IPS-18a (cell line): ENCODE measurements at regions not wholly inside any gene's neighbourhood (a gene's known extent, or its start where the extent isn't known, plus 50 kb on each side); places are given as distances from the start of the nearest gene placed in this dataset.
"Not testable (repeated sequence)": the region's sequence is repeated elsewhere in the genome, so short reads cannot be mapped to it uniquely, and the experiment has no call there.

Source experiments
- H3K27ac ChIP-seq: one replicate; pipeline ENCODE4 v1.5.1; 2013; ENCODE audit warnings: low read length
- H3K27me3 ChIP-seq: one replicate; pipeline ENCODE4 v1.6.1; 2013; ENCODE audit warnings: mild to moderate bottlenecking, low read length; ENCODE audit not compliant: control insufficient read depth, insufficient read depth
- H3K36me3 ChIP-seq: one replicate; pipeline ENCODE4 v1.6.1; 2013; ENCODE audit warnings: low read depth, low read length; ENCODE audit not compliant: control insufficient read depth
- H3K4me1 ChIP-seq: one replicate; pipeline ENCODE4 v1.6.1; 2013; ENCODE audit warnings: low read depth, low read length; ENCODE audit not compliant: control insufficient read depth
- H3K4me3 ChIP-seq: one replicate; pipeline ENCODE4 v1.5.1; 2013; ENCODE audit warnings: low read length
- H3K9ac ChIP-seq: one replicate; pipeline ENCODE4 v1.6.1; 2013; ENCODE audit warnings: mild to moderate bottlenecking, low read length, moderate library complexity
- H3K9me3 ChIP-seq: one replicate; pipeline ENCODE4 v1.6.1; 2013; ENCODE audit warnings: low read depth, low read length; ENCODE audit not compliant: control insufficient read depth

GRCh38 chr20:29324516-29325303 is 1932.8 kb upstream of the DEFB115 start:
- peaks cover 41% of the 10 kb centered on the region for H3K9me3 ChIP-seq
- H3K36me3 ChIP-seq, H3K27ac ChIP-seq, H3K4me1 ChIP-seq, H3K27me3 ChIP-seq, H3K4me3 ChIP-seq, H3K9ac ChIP-seq: not testable (repeated sequence)

DNA sequence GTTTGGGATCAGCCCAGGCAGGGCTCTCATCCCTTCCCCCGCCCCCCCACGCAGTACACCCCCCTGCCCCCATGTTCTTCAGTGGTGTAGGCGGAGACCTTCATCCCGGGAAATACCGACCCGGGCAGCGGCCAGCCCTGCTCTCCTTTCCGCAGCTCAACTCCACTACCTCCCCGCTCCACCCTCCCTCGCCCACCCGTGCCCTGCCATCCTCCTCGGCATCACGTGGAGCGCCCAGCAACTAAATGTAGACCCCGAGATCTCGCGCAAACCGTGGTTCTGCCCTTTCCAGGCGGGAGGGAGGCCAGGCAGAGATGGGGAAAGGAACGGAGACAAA is 1932.2 kb upstream of the DEFB115 start:
- H3K9ac ChIP-seq, result no peak overlapping the region
- H3K27ac ChIP-seq, result no peak overlapping the region
- no peaks in the 10 kb centered on the region for H3K36me3 ChIP-seq
- H3K9me3 ChIP-seq, result peaks cover 47% of the 10 kb centered on the region
- H3K27me3 ChIP-seq, result no peaks in the 10 kb centered on the region
- no peaks in the 10 kb centered on the region for H3K4me1 ChIP-seq
- H3K4me3 ChIP-seq, result no peak overlapping the region

GRCh38 chr20:29325781-29326180 is 1931.7 kb upstream of the DEFB115 start:
- H3K27ac ChIP-seq, H3K9ac ChIP-seq, H3K36me3 ChIP-seq, H3K27me3 ChIP-seq, H3K4me3 ChIP-seq, H3K4me1 ChIP-seq: not testable (repeated sequence)
- peaks cover 51% of the 10 kb centered on the region for H3K9me3 ChIP-seq

- no peak overlapping the region for H3K27ac ChIP-seq
- no peak overlapping the region for H3K4me3 ChIP-seq
- H3K9ac ChIP-seq, result no peak overlapping the region
- H3K36me3 ChIP-seq, result no peaks in the 10 kb centered on the region
- no peaks in the 10 kb centered on the region for H3K27me3 ChIP-seq
- H3K4me1 ChIP-seq, result no peaks in the 10 kb centered on the region
- peaks cover 52% of the 10 kb centered on the region for H3K9me3 ChIP-seq
Measured at GRCh38 chr20:29326376-29327070, 1930.9 kb upstream of the DEFB115 start.

DNA sequence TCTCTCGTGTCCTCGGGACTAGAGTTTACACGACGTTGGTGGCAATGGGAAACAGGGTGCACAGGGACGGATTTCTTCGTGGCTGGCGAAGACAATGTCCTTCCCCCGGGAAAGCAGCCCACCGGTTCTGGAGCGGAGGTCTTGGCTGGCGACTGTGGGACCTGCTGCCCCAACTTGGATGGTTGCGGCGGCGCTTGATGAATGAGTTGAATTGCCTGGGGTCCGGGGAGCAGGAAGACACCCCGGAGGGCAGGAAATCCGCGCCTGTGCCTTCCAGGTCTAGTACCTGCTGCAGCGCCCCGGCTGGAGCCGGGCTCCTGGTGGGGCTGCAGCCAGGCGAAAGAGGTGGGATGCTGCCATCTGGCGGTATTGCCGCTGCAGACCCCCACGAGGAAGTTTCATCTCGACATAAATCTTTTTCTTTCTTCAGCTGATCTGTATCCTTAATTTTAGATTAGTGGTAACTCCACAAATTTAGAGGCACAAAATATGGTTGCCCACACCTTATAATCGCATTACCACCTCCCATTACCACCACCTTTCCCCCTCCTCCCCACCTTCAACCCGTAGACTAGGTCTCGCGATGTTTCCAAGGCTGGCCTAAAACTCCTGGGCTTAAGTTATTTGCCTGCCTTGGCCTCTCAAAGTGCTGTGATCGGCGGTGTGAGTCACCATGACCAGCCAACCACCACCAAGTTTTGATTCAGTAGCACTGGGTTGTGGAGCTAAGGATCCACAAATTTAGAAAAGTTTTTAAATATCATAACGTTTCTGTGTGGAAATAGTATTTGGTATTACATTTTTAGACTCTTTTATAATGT is 1929.7 kb upstream of the DEFB115 start:
- not testable (repeated sequence) for H3K9ac ChIP-seq, H3K4me3 ChIP-seq, H3K36me3 ChIP-seq, H3K4me1 ChIP-seq, H3K27ac ChIP-seq, H3K27me3 ChIP-seq
- peaks cover 51% of the 10 kb centered on the region for H3K9me3 ChIP-seq

DNA sequence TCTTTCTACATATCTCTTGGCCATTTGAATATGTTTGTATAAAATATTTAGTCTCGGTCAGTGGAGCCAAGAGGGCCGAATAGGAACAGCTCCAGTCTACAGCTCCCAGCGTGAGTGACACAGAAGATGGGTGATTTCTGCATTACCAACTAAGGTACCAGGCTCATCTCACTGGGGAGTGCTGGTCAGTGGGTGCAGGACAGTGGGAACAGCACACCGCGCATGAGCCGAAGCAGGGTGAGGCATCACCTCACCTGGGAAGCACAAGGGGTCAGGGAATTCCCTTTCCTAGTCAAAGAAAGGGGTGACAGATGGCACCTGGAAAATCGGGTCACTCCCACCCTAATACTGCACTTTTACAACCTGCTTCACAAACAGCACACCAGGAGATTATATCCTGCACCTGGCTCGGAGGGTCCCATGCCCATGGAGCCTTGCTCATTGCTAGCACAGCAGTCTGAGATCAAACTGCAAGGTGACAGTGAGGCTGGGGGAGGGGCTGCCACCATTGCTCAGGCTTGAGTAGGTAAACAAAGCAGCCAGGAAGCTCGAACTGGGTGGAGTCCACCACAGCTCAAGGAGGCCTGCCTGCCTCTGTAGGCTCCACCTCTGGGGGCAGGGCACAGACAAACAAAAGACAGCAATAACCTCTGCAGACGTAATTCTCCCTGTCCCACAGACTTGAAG is 1926.9 kb upstream of the DEFB115 start:
- not testable (repeated sequence) for H3K9ac ChIP-seq, H3K36me3 ChIP-seq, H3K27me3 ChIP-seq, H3K4me1 ChIP-seq, H3K27ac ChIP-seq, H3K4me3 ChIP-seq
- peaks cover 61% of the 10 kb centered on the region for H3K9me3 ChIP-seq

DNA sequence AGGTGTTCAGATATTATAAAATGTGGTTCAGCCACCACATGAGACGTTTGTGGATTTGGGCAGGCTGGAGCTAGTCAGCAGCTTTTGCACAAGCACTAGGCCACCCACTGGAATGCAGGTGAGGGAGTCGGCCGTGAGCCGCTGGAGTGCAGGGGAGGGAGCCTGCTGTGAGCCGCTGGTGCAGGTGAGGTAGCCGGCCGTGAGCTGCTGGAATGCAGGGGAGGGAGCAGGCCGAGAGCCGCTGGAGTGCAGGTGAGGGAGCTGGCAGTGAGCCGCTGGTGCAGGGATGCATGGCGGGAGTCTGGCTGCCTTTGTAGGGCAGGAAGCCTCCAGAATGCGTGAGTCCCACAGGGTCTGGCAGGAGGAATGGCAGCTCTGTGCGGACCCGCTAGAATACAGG is 1907.6 kb upstream of the DEFB115 start:
- peaks cover 12% of the 10 kb centered on the region for H3K9me3 ChIP-seq

DNA sequence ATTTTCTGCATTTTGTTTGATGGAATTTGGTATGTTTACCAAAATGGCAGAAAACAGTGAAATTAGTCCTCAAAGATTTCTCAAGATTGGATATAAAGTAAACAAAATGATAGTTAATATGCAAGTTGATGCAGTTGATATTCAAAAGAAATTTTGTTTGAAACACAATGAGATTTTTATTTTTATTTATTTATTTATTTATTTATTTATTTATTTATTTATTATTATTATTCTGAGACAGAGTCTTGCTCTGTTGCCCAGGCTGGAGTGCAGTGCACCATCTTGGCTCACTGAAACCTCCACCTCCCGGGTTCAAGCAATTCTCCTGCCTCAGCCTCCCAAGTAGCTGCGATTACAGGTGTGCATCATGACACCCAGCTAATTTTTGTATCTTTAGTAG is 1881.5 kb upstream of the DEFB115 start:
- H3K4me3 ChIP-seq, H3K27me3 ChIP-seq, H3K36me3 ChIP-seq, H3K27ac ChIP-seq, H3K9ac ChIP-seq, H3K4me1 ChIP-seq: not testable (repeated sequence)
- peaks cover 15% of the 10 kb centered on the region for H3K9me3 ChIP-seq

More for the DNA sequence above, 1907.6 kb upstream of the DEFB115 start:
- H3K4me3 ChIP-seq, result no peak overlapping the region
- H3K36me3 ChIP-seq, result no peaks in the 10 kb centered on the region
- H3K27me3 ChIP-seq, result no peaks in the 10 kb centered on the region
- H3K9ac ChIP-seq, result no peak overlapping the region
- no peaks in the 10 kb centered on the region for H3K4me1 ChIP-seq
- no peak overlapping the region for H3K27ac ChIP-seq

DNA sequence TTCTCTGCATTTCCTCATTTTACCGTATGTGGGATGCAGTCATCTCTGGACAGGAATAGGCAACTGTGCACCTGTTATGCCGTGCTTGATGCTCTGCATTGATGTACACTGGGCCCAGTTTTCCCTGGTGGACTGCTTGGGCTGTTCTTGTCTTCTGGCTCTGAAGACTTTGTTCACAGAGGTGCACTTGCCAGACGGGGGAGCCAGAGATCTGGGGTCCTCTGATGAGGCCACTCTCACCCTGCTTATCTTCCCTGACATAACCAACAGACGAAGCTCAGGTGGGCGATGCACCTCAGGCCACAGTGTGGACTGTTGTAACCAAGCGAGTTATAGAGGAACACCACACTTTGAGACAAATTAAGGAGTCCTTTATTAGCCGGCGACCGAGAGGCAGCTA is 1864.6 kb upstream of the DEFB115 start:
- H3K27me3 ChIP-seq, H3K4me1 ChIP-seq, H3K36me3 ChIP-seq, H3K9ac ChIP-seq, H3K27ac ChIP-seq, H3K4me3 ChIP-seq: not testable (repeated sequence)
- H3K9me3 ChIP-seq, result peaks cover 33% of the 10 kb centered on the region

- H3K27me3 ChIP-seq, result no peaks in the 10 kb centered on the region
- peaks cover 27% of the 10 kb centered on the region for H3K9me3 ChIP-seq
- no peaks in the 10 kb centered on the region for H3K4me1 ChIP-seq
- H3K9ac ChIP-seq, result no peak overlapping the region
- no peak overlapping the region for H3K4me3 ChIP-seq
- no peaks in the 10 kb centered on the region for H3K36me3 ChIP-seq
- no peak overlapping the region for H3K27ac ChIP-seq
Measured at GRCh38 chr20:29408034-29408695, 1849.3 kb upstream of the DEFB115 start.

GRCh38 chr20:29408707-29409106 is 1848.8 kb upstream of the DEFB115 start:
- H3K36me3 ChIP-seq, H3K9ac ChIP-seq, H3K4me3 ChIP-seq, H3K27me3 ChIP-seq, H3K27ac ChIP-seq, H3K4me1 ChIP-seq: not testable (repeated sequence)
- H3K9me3 ChIP-seq, result peaks cover 27% of the 10 kb centered on the region
